WTC11 (cell line): ENCODE measurements at regions not wholly inside any gene's neighbourhood (a gene's known extent, or its start where the extent isn't known, plus 50 kb on each side); places are given as distances from the start of the nearest gene placed in this dataset.

Source experiments
- AFF4 ChIP-seq: sonication (generic); formaldehyde crosslinking; IDR thresholded peaks from 2 replicates; pipeline ENCODE4 v1.8.1; 2023; ENCODE audit warnings: mild to moderate bottlenecking, missing genetic modification reagents, borderline replicate concordance
- ATF3 ChIP-seq: sonication (generic); formaldehyde crosslinking; conservative IDR thresholded peaks from 2 replicates; pipeline ENCODE4 v1.8.1; 2022; ENCODE audit warnings: mild to moderate bottlenecking, missing genetic modification reagents
- CDX4 ChIP-seq: fragments of 250-450 bp; sonication (Bioruptor Pico); IDR thresholded peaks from 2 replicates; pipeline ENCODE4 v1.9.0; 2021; ENCODE audit warnings: moderate library complexity, mild to moderate bottlenecking, inconsistent platforms, borderline replicate concordance
- CREB1 ChIP-seq: sonication (generic); formaldehyde crosslinking; IDR thresholded peaks from 2 replicates; pipeline ENCODE4 v1.8.0; 2023; ENCODE audit warnings: mild to moderate bottlenecking, missing genetic modification reagents
- CTCF ChIP-seq: fragments of 200-600 bp; IDR thresholded peaks from 2 replicates; pipeline ENCODE4 v1.8.0; 2022; ENCODE audit warnings: antibody characterized with exemption
- ESRRA ChIP-seq: sonication (generic); formaldehyde crosslinking; IDR thresholded peaks from 2 replicates; pipeline ENCODE4 v1.8.1; 2022; ENCODE audit warnings: mild to moderate bottlenecking, missing genetic modification reagents, borderline replicate concordance
- HMGA2 ChIP-seq: fragments of 250-450 bp; sonication (Bioruptor Pico); IDR thresholded peaks from 2 replicates; pipeline ENCODE4 v1.4.0; 2021; ENCODE audit warnings: mild to moderate bottlenecking, moderate library complexity
- JUN ChIP-seq: sonication (generic); formaldehyde crosslinking; IDR thresholded peaks from 2 replicates; pipeline ENCODE4 v1.8.0; 2023; ENCODE audit warnings: mild to moderate bottlenecking, missing genetic modification reagents
- MAX ChIP-seq: sonication (generic); formaldehyde crosslinking; IDR thresholded peaks from 2 replicates; pipeline ENCODE4 v1.8.0; 2022; ENCODE audit warnings: mild to moderate bottlenecking, missing genetic modification reagents
- SP1 ChIP-seq: sonication (generic); formaldehyde crosslinking; conservative IDR thresholded peaks from 2 replicates; pipeline ENCODE4 v1.8.1; 2022; ENCODE audit warnings: missing genetic modification reagents
- ZNF138 ChIP-seq: sonication (generic); formaldehyde crosslinking; conservative IDR thresholded peaks from 2 replicates; pipeline ENCODE4 v1.8.1; 2022; ENCODE audit warnings: mild to moderate bottlenecking, moderate library complexity, missing genetic modification reagents
- ZNF532 ChIP-seq: fragments of 250-450 bp; sonication (Bioruptor Pico); IDR thresholded peaks from 2 replicates; pipeline ENCODE4 v1.9.0; 2021; ENCODE audit warnings: mild to moderate bottlenecking, borderline replicate concordance

GRCh38 chr1:73343947-73344346 lies 854.0 kb downstream of the LRRIQ3 start:
- TF ChIP-seq CTCF (no peak), HMGA2 (CRISPR knock-in tag) (no peak), ESRRA (no peak), CREB1 (CRISPR knock-in tag) (no peak), CDX4 (no peak), ZNF532 (CRISPR knock-in tag) (no peak), SP1 (no peak), ZNF138 (CRISPR knock-in tag) (no peak), JUN (CRISPR knock-in tag) (no peak), MAX (no peak), ATF3 (no peak), AFF4 (CRISPR knock-in tag) (no peak)
